GM19452 (cell line): ENCODE measurements at regions not wholly inside any gene's neighbourhood (a gene's known extent, or its start where the extent isn't known, plus 50 kb on each side); places are given as distances from the start of the nearest gene placed in this dataset.

Source experiments
- ATAC-seq: cut with Tn5 transposase; IDR thresholded peaks from one replicate; pipeline ENCODE4 v1.9.1; 2021; ENCODE audit not compliant: unreplicated experiment

- no peak for ATAC-seq
Measured at GRCh38 chr16:86766700-86767099, 188.4 kb downstream of the FOXL1 start.

DNA sequence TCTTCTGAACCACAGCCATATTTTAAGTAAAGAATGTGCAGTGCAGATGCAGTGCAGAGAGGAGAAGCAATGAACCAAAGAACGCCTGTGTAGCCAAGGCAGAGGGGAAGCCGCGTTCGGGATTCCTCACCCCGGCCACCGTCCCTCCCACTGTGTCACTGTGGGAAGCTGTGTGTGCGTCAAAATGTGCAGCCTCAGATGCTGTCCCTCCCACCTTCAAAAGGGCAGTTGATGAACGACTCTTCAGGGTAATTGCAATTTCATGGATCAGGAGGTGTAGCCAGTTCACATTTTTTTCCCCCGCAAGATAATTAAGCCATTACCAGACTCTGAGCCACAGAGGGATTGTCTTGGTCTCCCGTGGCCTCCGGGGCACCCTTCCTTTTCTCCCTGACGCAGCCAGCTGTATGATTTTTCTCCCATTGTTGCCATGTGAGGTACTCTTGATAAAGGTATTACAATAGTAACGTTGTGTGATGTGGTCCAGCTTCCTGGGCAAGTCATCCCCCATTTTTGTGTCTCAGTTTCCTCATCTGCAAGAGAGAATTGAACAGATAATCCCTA is 190.0 kb downstream of the FOXL1 start:
- ATAC-seq, result no peak

DNA sequence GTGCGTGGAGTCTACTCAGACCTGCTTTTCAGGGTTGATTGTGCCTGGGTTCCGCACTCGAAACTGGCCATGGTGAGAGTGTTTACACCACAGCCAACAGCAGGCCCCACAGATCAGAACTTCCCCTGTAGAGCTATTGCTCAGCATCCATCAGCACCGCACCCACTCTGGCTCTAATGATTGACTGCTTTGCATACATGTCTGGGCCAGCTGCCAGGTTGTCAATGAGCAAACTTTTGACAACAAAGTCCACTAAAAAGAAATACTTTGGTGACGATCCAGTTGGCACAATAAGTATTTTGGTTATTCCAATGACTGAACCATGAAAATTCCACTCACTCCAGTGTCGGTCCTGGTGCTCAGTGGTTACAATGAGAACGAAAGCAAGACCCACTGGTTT is 190.7 kb downstream of the FOXL1 start:
- ATAC-seq, result no peak

GRCh38 chr16:86771506-86772460 is 193.4 kb downstream of the FOXL1 start:
- no peak for ATAC-seq

GRCh38 chr16:86772671-86773353 is 194.5 kb downstream of the FOXL1 start:
- ATAC-seq, result no peak

DNA sequence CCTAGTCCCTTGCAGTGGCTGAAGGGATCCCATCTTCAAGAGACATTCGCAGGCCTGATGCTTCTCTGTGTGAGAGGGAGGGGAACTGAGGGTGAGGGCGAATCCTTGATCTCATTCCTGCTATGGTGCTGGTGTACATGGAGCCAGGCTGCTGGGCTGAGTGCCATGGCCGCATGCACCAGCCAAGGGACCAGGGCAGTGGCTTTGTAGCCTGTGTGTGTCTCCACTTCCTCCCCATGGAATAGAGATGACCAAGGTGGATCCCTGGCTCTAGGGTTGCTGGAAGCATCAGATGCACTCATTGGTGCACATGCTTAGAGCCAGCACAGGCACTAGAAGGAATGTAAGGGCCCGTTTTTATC is 195.0 kb downstream of the FOXL1 start:
- no peak for ATAC-seq

GRCh38 chr16:86774931-86775330 is 196.6 kb downstream of the FOXL1 start:
- no peak for ATAC-seq

GRCh38 chr16:86775511-86775921 is 197.2 kb downstream of the FOXL1 start:
- no peak for ATAC-seq

GRCh38 chr16:86777381-86777946 is 199.1 kb downstream of the FOXL1 start:
- ATAC-seq, result no peak

GRCh38 chr16:86778108-86778745 is 199.9 kb downstream of the FOXL1 start:
- ATAC-seq, result no peak

DNA sequence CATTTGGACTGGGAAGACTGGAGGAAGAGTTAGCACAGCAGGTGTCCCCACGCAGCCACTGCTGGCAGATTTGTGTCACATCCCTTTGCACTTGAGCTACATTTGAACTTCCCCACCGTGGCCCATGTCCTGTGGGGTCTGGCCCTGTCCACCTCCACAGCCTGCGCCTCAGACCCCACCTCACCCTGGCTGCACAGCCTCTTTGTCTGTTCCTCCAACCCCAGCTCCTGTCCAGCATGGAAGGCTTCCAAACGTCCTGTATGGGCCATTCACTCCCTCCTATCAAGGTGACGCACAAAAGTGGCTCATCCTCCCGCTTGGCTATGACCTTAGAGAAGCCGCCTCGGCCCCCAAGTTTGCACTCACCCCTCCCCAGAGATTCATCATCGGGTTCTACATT is 200.6 kb downstream of the FOXL1 start:
- ATAC-seq, result no peak

- ATAC-seq, result no peak
Measured at GRCh38 chr16:86781046-86781445, 202.7 kb downstream of the FOXL1 start.

DNA sequence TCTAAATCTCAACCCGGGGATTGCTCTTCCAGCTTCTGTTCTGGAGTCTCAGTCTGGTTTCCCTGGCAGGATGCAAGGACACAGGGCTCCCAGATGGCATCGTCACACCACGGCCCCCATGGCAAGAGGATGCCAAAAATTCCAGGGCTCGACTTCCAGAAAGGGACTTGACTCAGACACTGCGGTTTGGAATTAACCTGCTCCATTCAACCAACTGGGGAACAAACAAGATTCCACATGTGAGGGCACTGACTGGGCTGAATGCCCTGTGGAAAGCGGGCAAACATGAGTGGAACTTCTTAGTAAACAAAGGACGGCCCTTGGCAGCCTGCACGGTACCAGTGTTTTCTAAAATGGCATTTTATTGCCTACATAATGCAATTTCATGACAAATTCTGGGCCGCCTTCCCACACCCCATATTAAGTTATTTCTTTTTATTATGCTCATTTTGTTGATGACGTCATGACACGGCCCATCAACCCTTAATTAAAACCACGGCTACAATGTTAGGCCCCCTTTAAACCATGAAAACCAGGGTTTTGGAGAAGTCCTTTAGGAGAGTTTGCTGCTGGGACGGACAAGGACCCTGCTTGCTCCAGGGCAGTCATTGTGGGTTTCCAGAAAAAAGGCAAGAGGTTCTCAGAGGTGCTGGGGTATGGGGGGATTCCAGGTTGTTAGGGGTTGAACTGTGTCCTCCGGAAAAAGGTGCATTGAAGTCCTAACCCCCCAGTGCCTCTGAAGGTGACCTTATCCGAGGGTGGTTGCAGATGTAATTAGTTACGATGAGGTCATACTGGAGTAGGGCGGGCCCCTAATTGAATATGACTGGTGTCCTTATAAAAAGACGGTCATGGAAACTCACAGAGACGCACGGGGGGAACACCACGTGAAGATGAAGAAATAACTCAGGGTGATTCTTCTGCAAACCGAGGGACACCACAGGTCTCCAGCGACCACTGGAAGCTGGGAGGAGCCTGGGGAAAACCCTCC is 205.6 kb downstream of the FOXL1 start:
- no peak for ATAC-seq

GRCh38 chr16:86786338-86786737 is 208.0 kb downstream of the FOXL1 start:
- no peak for ATAC-seq

- ATAC-seq, result no peak
Measured at GRCh38 chr16:86786994-86787393, 208.6 kb downstream of the FOXL1 start.

GRCh38 chr16:86787538-86787937 is 209.2 kb downstream of the FOXL1 start:
- ATAC-seq, result no peak

DNA sequence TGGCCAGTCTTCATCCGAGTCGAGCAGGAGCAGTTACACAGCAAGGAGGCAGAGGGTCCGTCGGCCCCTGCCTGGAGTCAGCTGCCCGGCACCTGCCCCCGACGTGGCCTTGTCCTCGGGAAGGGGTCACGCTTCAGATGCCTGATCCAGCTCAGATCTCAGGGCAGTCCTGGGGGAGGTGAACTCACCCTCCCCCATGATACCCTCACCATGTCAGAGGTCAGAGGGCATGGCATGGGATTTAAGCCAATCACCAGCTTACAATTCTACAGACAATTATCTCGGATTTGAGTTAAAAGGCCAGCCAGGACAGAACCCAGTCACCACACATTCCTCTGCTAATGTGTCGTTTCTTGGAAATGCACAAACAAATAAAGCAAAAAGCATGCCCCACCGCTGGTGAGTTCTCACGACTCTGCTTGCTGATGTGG is 211.3 kb downstream of the FOXL1 start:
- no peak for ATAC-seq

DNA sequence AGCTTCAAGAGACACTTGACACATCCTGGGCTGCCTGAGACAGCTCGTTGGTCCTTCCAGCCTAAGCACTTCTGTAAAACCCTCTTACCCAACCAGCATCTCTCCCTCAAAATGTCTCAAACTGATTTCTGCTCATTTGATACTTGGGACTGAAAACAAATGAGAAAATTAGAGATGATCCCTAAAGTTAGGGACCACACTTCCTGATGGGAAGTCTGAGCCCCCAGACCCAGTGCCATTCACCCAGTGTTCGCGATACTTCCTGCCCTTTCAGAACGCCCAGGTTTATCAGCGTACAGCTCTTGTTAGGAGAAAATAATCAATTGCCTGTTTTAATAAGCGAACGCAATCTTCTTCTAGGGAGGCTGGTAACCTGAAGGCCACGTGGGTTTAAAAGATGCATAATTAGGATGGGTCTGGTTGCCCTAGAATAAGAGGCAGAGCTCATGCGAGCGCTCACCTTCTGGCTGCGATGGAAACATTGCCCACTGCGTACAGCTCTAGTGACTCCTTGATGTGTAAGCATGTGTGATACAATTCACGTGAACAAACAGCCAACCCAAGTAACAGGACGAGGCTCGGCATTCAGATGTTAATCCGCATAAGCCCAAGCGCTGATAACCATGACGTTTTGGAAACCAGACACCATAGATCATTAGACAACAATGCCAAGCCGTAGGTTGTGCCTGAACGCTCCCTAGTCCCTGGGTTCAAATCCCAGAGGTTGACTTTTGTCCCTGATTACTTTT is 213.1 kb downstream of the FOXL1 start:
- ATAC-seq, result no peak

DNA sequence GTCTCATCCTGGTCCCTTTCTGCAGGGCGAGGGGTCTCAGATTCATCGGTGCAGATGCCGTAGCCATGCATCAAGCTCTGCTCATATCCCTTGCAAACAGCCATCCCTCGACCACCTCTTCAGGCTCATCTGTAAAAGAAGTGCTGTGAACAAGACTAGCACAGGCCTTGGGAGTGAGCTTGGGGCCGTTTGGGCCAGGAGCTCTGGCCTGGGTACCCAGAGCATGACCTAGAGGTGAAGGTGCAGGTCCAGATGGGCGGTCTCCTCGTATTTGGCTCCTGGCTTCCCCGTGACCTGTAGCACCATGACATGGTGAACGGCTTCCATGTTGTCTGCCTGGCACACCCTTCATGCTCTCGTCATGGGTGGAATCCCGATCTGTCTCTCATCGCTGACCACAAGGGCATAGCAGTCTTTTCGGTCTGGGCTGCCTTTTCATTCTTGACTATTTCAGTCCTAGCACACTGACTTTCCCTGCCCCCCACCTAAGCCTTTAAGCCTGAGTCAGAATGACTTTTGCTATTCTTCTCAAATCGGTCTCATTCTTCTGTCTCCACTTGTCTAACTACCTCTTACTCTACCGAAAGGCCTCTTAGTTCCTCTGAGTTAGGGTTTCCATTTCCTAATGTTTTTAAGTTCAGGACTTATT is 216.0 kb downstream of the FOXL1 start:
- ATAC-seq, result no peak
